ENCODE measurements at regions not wholly inside any gene's neighbourhood (a gene's known extent, or its start where the extent isn't known, plus 50 kb on each side); places are given as distances from the start of the nearest gene placed in this dataset.

DNA sequence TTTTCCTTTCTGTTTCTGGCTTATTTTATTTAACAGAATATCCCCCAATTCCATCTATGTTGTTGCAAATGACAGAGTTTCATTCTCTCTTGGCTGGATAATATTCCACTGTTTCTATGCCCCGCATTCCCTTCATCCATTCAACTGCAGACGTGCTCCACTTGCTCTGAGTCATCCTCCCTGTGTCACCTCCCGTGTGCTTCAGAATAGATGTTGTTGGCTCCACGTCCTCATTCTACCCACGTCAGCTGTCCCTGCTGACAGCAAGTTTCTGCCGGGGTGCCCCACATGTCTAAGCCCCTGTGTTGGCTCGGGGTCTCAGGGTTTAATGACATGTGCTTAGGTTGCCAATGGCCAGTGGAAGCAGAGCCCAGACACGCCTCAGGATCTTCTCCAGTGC is 1041.0 kb downstream of the UQCRFS1 start:
- TF ChIP-seq, protein P1, sequence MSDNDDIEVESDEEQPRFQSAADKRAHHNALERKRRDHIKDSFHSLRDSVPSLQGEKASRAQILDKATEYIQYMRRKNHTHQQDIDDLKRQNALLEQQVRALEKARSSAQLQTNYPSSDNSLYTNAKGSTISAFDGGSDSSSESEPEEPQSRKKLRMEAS (IDR thresholded peaks at IDR 0.05), result no peak
- TF ChIP-seq SMC3 (IDR thresholded peaks at IDR 0.05), result no peak
- TF ChIP-seq, protein P2, sequence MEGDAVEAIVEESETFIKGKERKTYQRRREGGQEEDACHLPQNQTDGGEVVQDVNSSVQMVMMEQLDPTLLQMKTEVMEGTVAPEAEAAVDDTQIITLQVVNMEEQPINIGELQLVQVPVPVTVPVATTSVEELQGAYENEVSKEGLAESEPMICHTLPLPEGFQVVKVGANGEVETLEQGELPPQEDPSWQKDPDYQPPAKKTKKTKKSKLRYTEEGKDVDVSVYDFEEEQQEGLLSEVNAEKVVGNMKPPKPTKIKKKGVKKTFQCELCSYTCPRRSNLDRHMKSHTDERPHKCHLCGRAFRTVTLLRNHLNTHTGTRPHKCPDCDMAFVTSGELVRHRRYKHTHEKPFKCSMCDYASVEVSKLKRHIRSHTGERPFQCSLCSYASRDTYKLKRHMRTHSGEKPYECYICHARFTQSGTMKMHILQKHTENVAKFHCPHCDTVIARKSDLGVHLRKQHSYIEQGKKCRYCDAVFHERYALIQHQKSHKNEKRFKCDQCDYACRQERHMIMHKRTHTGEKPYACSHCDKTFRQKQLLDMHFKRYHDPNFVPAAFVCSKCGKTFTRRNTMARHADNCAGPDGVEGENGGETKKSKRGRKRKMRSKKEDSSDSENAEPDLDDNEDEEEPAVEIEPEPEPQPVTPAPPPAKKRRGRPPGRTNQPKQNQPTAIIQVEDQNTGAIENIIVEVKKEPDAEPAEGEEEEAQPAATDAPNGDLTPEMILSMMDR (IDR thresholded peaks at IDR 0.05), result no peak
- TF ChIP-seq, protein P3, sequence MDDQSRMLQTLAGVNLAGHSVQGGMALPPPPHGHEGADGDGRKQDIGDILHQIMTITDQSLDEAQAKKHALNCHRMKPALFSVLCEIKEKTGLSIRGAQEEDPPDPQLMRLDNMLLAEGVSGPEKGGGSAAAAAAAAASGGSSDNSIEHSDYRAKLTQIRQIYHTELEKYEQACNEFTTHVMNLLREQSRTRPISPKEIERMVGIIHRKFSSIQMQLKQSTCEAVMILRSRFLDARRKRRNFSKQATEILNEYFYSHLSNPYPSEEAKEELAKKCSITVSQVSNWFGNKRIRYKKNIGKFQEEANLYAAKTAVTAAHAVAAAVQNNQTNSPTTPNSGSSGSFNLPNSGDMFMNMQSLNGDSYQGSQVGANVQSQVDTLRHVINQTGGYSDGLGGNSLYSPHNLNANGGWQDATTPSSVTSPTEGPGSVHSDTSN (IDR thresholded peaks at IDR 0.05), result no peak

Data from A549 (cell line).